ENCODE measurements at regions not wholly inside any gene's neighbourhood (a gene's known extent, or its start where the extent isn't known, plus 50 kb on each side); places are given as distances from the start of the nearest gene placed in this dataset.
"Not testable (repeated sequence)": the region's sequence is repeated elsewhere in the genome, so short reads cannot be mapped to it uniquely, and the experiment has no call there.

- DNase-seq, result not testable (repeated sequence)
Observed at GRCh38 chr21:13907385-13907784, 297.8 kb downstream of the POTED start.

- not testable (repeated sequence) for DNase-seq
Observed at GRCh38 chr21:13896596-13897247, 287.1 kb downstream of the POTED start.

GRCh38 chr21:13893617-13894016 is 284.0 kb downstream of the POTED start:
- not testable (repeated sequence) for DNase-seq

GRCh38 chr21:13893025-13893424 is 283.4 kb downstream of the POTED start:
- DNase-seq, result not testable (repeated sequence)

GRCh38 chr21:13892146-13892751 is 282.7 kb downstream of the POTED start:
- not testable (repeated sequence) for DNase-seq

GRCh38 chr21:13889176-13889575 is 279.6 kb downstream of the POTED start:
- DNase-seq, result not testable (repeated sequence)

GRCh38 chr21:13883641-13884395 is 274.2 kb downstream of the POTED start:
- DNase-seq, result not testable (repeated sequence)

- not testable (repeated sequence) for DNase-seq
Observed at GRCh38 chr21:13877503-13877902, 267.9 kb downstream of the POTED start.

- DNase-seq, result not testable (repeated sequence)
Observed at GRCh38 chr21:13876999-13877398, 267.4 kb downstream of the POTED start.

- not testable (repeated sequence) for DNase-seq
Observed at GRCh38 chr21:13874001-13874400, 264.4 kb downstream of the POTED start.

GRCh38 chr21:13854638-13855037 is 245.1 kb downstream of the POTED start:
- DNase-seq, result no peak

GRCh38 chr21:13850808-13851207 is 241.2 kb downstream of the POTED start:
- not testable (repeated sequence) for DNase-seq

- DNase-seq, result not testable (repeated sequence)
Observed at GRCh38 chr21:13849489-13849888, 239.9 kb downstream of the POTED start.

GRCh38 chr21:13846718-13847117 is 237.1 kb downstream of the POTED start:
- DNase-seq, result not testable (repeated sequence)

- DNase-seq, result not testable (repeated sequence)
Observed at GRCh38 chr21:13844574-13844973, 235.0 kb downstream of the POTED start.

- not testable (repeated sequence) for DNase-seq
Observed at GRCh38 chr21:13843081-13843480, 233.5 kb downstream of the POTED start.

- DNase-seq, result not testable (repeated sequence)
Observed at GRCh38 chr21:13827666-13828065, 218.1 kb downstream of the POTED start.

GRCh38 chr21:13827201-13827600 is 217.6 kb downstream of the POTED start:
- DNase-seq, result no peak

- not testable (repeated sequence) for DNase-seq
Observed at GRCh38 chr21:13826511-13826910, 216.9 kb downstream of the POTED start.

GRCh38 chr21:13825218-13825778 is 215.7 kb downstream of the POTED start:
- not testable (repeated sequence) for DNase-seq

- DNase-seq, result not testable (repeated sequence)
Observed at GRCh38 chr21:13820286-13820685, 210.7 kb downstream of the POTED start.

- not testable (repeated sequence) for DNase-seq
Observed at GRCh38 chr21:13812191-13812590, 202.6 kb downstream of the POTED start.

- DNase-seq, result not testable (repeated sequence)
Observed at GRCh38 chr21:13810559-13810958, 201.0 kb downstream of the POTED start.

Measured in CD4-positive, alpha-beta T cell treated with Interleukin-12 subunit alpha and Interleukin-12 subunit beta, for 1 hour (primary cell).